ENCODE measurements at regions not wholly inside any gene's neighbourhood (a gene's known extent, or its start where the extent isn't known, plus 50 kb on each side); places are given as distances from the start of the nearest gene placed in this dataset.

GRCh38 chr2:160683206-160683605, 189.6 kb upstream of the RBMS1 start:
- TF ChIP-seq CTCF (conservative IDR thresholded peaks at IDR 0.05), result no peak
- no peak overlapping the region for H3K27ac ChIP-seq

DNA sequence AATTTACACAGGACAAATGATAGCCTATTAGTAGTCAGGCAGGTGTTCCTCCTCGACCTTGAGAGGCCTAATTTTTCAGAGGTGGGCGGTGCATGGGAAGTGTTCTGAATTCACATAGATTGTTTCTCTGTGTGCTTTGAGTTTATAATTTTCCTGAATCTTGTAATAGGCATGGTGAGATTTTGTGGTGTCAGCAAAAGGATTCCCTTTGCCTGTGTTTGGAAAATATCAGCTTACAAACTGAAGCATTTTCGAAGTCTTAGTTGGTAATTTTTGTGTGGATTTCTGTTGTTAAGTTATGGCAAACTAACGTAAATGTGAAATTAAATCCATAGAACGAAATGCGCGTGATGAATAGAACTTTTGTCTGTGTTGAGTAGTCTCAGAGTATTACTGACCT, 194.0 kb upstream of the RBMS1 start:
- TF ChIP-seq CTCF (conservative IDR thresholded peaks at IDR 0.05), result no peak
- H3K27ac ChIP-seq, result no peak overlapping the region

DNA sequence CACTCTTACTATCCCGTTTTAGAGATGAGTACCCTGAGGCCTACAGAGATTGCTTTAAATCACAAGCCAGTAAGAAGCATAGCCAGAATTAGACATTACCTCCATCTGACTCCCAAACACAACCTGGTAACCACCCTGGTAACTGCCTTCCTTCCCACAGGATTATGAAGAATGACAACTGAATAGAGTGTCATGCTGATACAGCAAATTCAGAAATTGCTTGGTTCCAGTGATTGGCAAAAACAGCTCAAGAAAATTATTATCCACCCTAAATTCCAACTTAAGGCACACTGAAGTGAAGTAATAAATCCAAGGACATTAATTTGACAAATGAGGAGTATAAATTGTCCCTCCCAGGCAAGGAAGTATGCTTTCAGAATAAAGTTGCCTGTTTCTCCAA, 195.8 kb upstream of the RBMS1 start:
- no peak for TF ChIP-seq CTCF (conservative IDR thresholded peaks at IDR 0.05)
- no peak overlapping the region for H3K27ac ChIP-seq

DNA sequence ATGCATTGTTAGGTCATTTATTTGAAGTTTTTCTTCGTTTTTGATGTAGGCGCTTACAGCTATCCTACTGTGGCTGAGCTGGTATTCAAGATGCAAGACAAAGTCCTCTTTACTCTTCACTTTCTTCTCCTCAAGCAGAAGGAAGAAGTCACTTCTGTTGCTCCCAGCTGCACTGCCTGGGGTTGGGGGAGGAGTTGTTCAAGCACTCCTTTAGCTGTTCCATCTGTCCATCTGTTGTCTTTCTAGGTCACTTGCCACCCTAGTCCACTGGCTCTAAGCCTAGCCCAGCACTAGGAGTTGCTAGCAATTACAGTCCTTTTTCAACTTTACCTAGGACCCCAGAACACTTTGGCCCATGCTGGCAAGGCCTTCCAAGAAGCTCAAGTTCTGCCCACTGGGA, 200.6 kb upstream of the RBMS1 start:
- H3K27ac ChIP-seq, result no peak overlapping the region
- TF ChIP-seq CTCF (conservative IDR thresholded peaks at IDR 0.05), result no peak

DNA sequence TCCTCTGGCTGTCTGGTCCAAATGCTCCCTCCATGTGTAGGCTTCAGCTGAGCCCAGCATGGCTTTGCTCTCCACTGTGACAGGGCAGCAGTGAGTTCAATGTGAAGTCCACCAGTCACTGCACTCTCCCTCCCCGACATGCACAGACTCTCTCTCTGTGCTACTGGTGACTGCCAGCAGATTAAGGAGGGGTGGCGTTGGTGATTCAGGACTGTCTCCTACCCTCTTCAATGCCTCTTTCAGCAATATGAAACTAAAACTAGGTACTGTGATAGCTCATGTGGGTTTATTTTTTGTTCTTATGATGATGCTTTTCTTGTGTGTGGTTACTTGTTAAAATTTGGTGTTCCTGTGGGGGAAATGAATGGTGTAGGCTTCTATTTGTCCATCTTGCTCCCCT, 201.0 kb upstream of the RBMS1 start:
- no peak overlapping the region for H3K27ac ChIP-seq
- no peak for TF ChIP-seq CTCF (conservative IDR thresholded peaks at IDR 0.05)

DNA sequence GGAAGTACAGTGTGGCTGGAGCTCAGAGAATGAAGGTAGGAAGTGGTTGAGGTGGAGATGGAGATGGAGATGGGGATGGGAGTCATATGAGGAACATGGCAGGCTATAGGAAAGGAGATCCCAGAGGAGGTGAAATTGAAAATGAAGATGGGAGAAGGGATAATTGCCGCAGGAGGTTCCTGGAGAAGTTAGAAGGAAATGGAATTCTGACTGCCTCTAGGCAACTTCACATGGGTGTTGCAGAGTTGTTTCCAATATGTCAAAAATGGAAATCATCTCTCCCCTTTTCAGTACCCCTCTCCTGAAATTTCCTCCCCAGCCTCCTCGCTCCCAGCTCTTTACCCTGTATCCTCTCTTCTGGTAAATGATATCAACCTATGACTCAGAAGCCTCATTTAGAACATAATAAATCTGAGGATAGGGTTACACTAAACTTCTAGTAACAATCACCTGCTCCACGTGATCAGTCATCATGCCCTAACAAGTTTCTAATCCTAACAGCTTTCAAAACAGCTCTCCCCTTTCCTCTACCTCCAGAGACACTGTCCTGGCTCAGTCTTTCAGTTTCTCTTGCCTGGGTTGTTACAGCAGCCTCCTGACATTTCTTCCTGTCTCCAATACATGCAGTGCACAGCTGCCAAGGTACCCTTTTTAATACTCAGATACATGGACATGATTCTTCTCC, 201.9 kb upstream of the RBMS1 start:
- no peak overlapping the region for H3K27ac ChIP-seq
- TF ChIP-seq CTCF (conservative IDR thresholded peaks at IDR 0.05), result no peak

GRCh38 chr2:160696087-160696452, 202.5 kb upstream of the RBMS1 start:
- no peak for TF ChIP-seq CTCF (conservative IDR thresholded peaks at IDR 0.05)
- H3K27ac ChIP-seq, result no peak overlapping the region
